ENCODE measurements at regions not wholly inside any gene's neighbourhood (a gene's known extent, or its start where the extent isn't known, plus 50 kb on each side); places are given as distances from the start of the nearest gene placed in this dataset.

DNA sequence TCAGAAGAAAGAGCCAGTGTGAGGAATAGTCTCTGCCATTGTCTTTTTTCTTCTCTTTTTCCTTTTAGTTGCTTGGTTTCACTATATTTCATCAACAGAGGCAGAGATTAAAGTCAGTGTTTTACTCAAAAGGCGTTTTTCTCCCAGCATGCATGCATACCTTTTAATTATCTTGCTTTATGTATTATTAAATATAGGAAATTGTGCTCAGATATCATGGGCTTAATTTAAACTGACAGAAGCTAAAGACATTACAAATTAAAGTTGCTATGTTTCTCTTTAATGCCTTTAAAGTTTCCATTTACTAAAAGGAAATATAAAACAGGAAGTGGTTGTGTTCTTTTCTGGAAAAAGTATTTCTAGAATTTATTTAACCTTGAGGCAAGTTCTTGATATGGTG lies 223.3 kb upstream of the ATP5MC3 start:
- TF ChIP-seq POLR2A (IDR thresholded peaks at IDR 0.05; ENCODE audit: control extremely low read depth in 1 of 2, low read depth in 2 of 2, low read length in 2 of 2) = no peak
- TF ChIP-seq BCL11A (IDR thresholded peaks at IDR 0.05; ENCODE audit: low read depth in 2 of 2, low read length in 2 of 2) = no peak
- TF ChIP-seq RAD21 (IDR thresholded peaks at IDR 0.05 in 1 of 2, conservative IDR thresholded peaks at IDR 0.05 in 1 of 2; ENCODE audit: low read depth in 2 of 2, low read length in 2 of 2) = no peak
- TF ChIP-seq, protein P1, sequence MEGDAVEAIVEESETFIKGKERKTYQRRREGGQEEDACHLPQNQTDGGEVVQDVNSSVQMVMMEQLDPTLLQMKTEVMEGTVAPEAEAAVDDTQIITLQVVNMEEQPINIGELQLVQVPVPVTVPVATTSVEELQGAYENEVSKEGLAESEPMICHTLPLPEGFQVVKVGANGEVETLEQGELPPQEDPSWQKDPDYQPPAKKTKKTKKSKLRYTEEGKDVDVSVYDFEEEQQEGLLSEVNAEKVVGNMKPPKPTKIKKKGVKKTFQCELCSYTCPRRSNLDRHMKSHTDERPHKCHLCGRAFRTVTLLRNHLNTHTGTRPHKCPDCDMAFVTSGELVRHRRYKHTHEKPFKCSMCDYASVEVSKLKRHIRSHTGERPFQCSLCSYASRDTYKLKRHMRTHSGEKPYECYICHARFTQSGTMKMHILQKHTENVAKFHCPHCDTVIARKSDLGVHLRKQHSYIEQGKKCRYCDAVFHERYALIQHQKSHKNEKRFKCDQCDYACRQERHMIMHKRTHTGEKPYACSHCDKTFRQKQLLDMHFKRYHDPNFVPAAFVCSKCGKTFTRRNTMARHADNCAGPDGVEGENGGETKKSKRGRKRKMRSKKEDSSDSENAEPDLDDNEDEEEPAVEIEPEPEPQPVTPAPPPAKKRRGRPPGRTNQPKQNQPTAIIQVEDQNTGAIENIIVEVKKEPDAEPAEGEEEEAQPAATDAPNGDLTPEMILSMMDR (IDR thresholded peaks at IDR 0.05; ENCODE audit: control extremely low read depth in 1 of 3, insufficient read depth in 1 of 3, low read depth in 1 of 3, low read length in 3 of 3) = no peak
- TF ChIP-seq EZH2 (IDR thresholded peaks at IDR 0.05; ENCODE audit: low read depth, low read length, severe bottlenecking) = no peak
- TF ChIP-seq YY1 (IDR thresholded peaks at IDR 0.05; ENCODE audit: low read depth, low read length) = no peak
- no peak for TF ChIP-seq HDAC2 (IDR thresholded peaks at IDR 0.05; ENCODE audit: borderline replicate concordance in 1 of 2, low read depth in 2 of 2, low read length in 2 of 2)
- no peak for TF ChIP-seq RXRA (IDR thresholded peaks at IDR 0.05; ENCODE audit: insufficient read depth, low read depth, low read length)

All from H1 (cell line).